ENCODE measurements at regions not wholly inside any gene's neighbourhood (a gene's known extent, or its start where the extent isn't known, plus 50 kb on each side); places are given as distances from the start of the nearest gene placed in this dataset.

DNA sequence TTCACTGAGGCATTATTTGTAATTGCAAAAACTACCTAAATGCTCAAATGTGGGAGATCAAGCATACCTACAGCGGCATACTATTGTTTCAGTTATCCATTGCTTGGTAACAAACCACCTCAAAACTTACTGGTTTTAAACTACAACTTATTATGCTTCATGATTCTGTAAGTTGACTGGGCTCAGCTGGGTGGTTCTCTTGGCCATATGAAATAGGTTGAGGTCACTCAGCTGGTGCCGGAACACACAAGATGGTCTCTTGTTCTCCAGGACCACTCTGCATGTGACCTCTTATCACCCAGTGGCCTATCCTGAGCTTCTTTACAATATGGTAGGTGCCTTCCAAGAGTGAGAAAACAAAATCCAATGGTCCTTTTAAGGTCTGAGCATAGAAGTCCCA is 195.4 kb upstream of the FGGY start:
- TF ChIP-seq CTCF (IDR thresholded peaks at IDR 0.05) (no peak), POLR2A (IDR thresholded peaks at IDR 0.05) (no peak)
